ENCODE measurements at regions not wholly inside any gene's neighbourhood (a gene's known extent, or its start where the extent isn't known, plus 50 kb on each side); places are given as distances from the start of the nearest gene placed in this dataset.

- TF ChIP-seq ATF3 (IDR thresholded peaks at IDR 0.05) (no peak), CTCF (IDR thresholded peaks at IDR 0.05; ENCODE audit: low read depth, low read length, missing input control) (no peak), MAX (IDR thresholded peaks at IDR 0.05) (no peak), RAD21 (IDR thresholded peaks at IDR 0.05) (no peak)
Measured at GRCh38 chr13:47258384-47258783, 361.5 kb upstream of the HTR2A start.
